Tibial nerve (tissue), 4 donors: ENCODE measurements at regions not wholly inside any gene's neighbourhood (a gene's known extent, or its start where the extent isn't known, plus 50 kb on each side); places are given as distances from the start of the nearest gene placed in this dataset.

ENCODE experiments used
- CTCF ChIP-seq, 5 experiments: fragments of 200-600 bp in 3 of 5; fragments of 450-650 bp in 2 of 5; sonication (generic) in 3 of 5; IDR thresholded peaks; one replicate each; pipeline ENCODE4 v1.5.1; 2016 to 2019; ENCODE audit warnings: antibody characterized with exemption in 5 of 5, mild to moderate bottlenecking in 3 of 5, moderate library complexity in 2 of 5
- EP300 ChIP-seq, 2 donors: sonication (generic); formaldehyde crosslinking; IDR thresholded peaks; one replicate each; pipeline ENCODE4 v1.6.1; 2017; ENCODE audit warnings: antibody characterized with exemption in 2 of 2, mild to moderate bottlenecking in 1 of 2
- POLR2A ChIP-seq, 2 donors: fragments of 450-650 bp; IDR thresholded peaks; one replicate each; pipeline ENCODE4 v1.6.1; 2017; ENCODE audit warnings: antibody characterized with exemption in 2 of 2, mild to moderate bottlenecking in 2 of 2, moderate library complexity in 2 of 2

GRCh38 chr13:36530050-36530789 is 97.9 kb downstream of the CCNA1 start:
- TF ChIP-seq CTCF (IDR thresholded peaks at IDR 0.05) (no peak), POLR2A (IDR thresholded peaks at IDR 0.05) (no peak), EP300 (IDR thresholded peaks at IDR 0.05) (no peak)
